HEK293T (cell line): ENCODE measurements at regions not wholly inside any gene's neighbourhood (a gene's known extent, or its start where the extent isn't known, plus 50 kb on each side); places are given as distances from the start of the nearest gene placed in this dataset.

Experiments
- ELF4 ChIP-seq: fragments of 450-650 bp; IDR thresholded peaks from 2 replicates; pipeline ENCODE4 v1.6.1; 2017; ENCODE audit warnings: antibody characterized with exemption
- FOXA1 ChIP-seq: fragments of 450-650 bp; IDR thresholded peaks from 2 replicates; pipeline ENCODE4 v1.6.1; 2016; ENCODE audit warnings: mild to moderate bottlenecking
- LEF1 ChIP-seq: fragments of 450-650 bp; IDR thresholded peaks from 2 replicates; pipeline ENCODE4 v1.6.1; 2017; ENCODE audit warnings: mild to moderate bottlenecking, borderline replicate concordance
- PKNOX1 ChIP-seq: fragments of 450-650 bp; IDR thresholded peaks from 2 replicates; pipeline ENCODE4 v1.6.1; 2016
- SP1 ChIP-seq: fragments of 450-650 bp; IDR thresholded peaks from 2 replicates; pipeline ENCODE4 v1.6.1; 2017
- SUZ12 ChIP-seq: fragments of 450-650 bp; IDR thresholded peaks from 2 replicates; pipeline ENCODE4 v1.6.1; 2016; ENCODE audit warnings: mild to moderate bottlenecking
- ZNF384 ChIP-seq: fragments of 450-650 bp; IDR thresholded peaks from 2 replicates; pipeline ENCODE4 v1.6.1; 2016

DNA sequence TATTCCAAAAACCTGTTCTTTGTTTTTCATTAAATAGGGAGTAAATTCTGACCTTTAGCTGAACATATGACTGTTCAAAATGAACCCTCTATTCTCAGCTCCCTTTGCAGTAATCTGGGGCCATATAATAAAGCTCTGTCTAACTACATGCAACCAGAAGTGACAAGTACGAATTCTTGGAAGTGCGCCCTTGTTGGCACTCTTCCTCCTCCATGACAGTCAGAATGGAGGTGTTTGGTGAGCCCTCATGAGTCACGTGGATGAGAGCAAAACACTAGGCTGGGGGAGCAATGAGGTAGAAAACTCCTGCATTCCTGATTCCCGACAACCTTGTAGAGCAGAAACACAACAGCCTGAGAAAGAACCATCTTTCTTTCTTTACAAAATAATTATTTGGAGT, 552.9 kb downstream of the FBXO15 start:
- TF ChIP-seq FOXA1 (no peak), ZNF384 (no peak), PKNOX1 (no peak), SP1 (no peak), LEF1 (no peak), ELF4 (no peak), SUZ12 (no peak)
